Activated CD4-positive, alpha-beta T cell treated with anti-CD3 and anti-CD28 coated beads for 48 hours (primary cell): ENCODE measurements at regions not wholly inside any gene's neighbourhood (a gene's known extent, or its start where the extent isn't known, plus 50 kb on each side); places are given as distances from the start of the nearest gene placed in this dataset.
A peak's percentile ranks its signal among the peaks of the same experiment; 100 is the strongest.
"Not testable (repeated sequence)": the region's sequence is repeated elsewhere in the genome, so short reads cannot be mapped to it uniquely, and the experiment has no call there.

Experiments
- DNase-seq: peaks from one replicate; pipeline ENCODE4 v3.0.0-alpha.2; 2020

- no peak for DNase-seq
Observed at GRCh38 chr5:100479079-100479688, 56.0 kb upstream of the FAM174A start.

GRCh38 chr5:100472091-100472490 is 63.1 kb upstream of the FAM174A start:
- DNase-seq: no peak

- no peak for DNase-seq
Observed at GRCh38 chr5:100469767-100470166, 65.4 kb upstream of the FAM174A start.

- DNase-seq: no peak
Observed at GRCh38 chr5:100464418-100464817, 70.8 kb upstream of the FAM174A start.

- DNase-seq: no peak
Observed at GRCh38 chr5:100456615-100457014, 78.6 kb upstream of the FAM174A start.

- no peak for DNase-seq
Observed at GRCh38 chr5:100452126-100452525, 83.0 kb upstream of the FAM174A start.

GRCh38 chr5:100448111-100448528 is 87.1 kb upstream of the FAM174A start:
- DNase-seq: no peak

- DNase-seq: no peak
Observed at GRCh38 chr5:100446879-100447430, 88.2 kb upstream of the FAM174A start.

GRCh38 chr5:100444961-100445360 is 90.2 kb upstream of the FAM174A start:
- DNase-seq: no peak

- no peak for DNase-seq
Observed at GRCh38 chr5:100434815-100435214, 100.4 kb upstream of the FAM174A start.

- DNase-seq: no peak
Observed at GRCh38 chr5:100432741-100433140, 102.4 kb upstream of the FAM174A start.

GRCh38 chr5:100430268-100431195 is 104.6 kb upstream of the FAM174A start:
- peak; percentile 57 for DNase-seq

- no peak for DNase-seq
Observed at GRCh38 chr5:100424787-100425186, 110.4 kb upstream of the FAM174A start.

GRCh38 chr5:100424017-100424416 is 111.2 kb upstream of the FAM174A start:
- no peak for DNase-seq

GRCh38 chr5:100423330-100423729 is 111.8 kb upstream of the FAM174A start:
- no peak for DNase-seq

- DNase-seq: no peak
Observed at GRCh38 chr5:100421360-100421759, 113.8 kb upstream of the FAM174A start.

- no peak for DNase-seq
Observed at GRCh38 chr5:100418231-100418630, 116.9 kb upstream of the FAM174A start.

GRCh38 chr5:100409660-100410151 is 125.5 kb upstream of the FAM174A start:
- no peak for DNase-seq

GRCh38 chr5:100407053-100407452 is 128.1 kb upstream of the FAM174A start:
- DNase-seq: no peak

GRCh38 chr5:100406640-100407039 is 128.5 kb upstream of the FAM174A start:
- DNase-seq: no peak

- no peak for DNase-seq
Observed at GRCh38 chr5:100402071-100402470, 133.1 kb upstream of the FAM174A start.

- DNase-seq: no peak
Observed at GRCh38 chr5:100401149-100401548, 134.0 kb upstream of the FAM174A start.

- DNase-seq: not testable (repeated sequence)
Observed at GRCh38 chr5:100398815-100399214, 136.4 kb upstream of the FAM174A start.
